Islet precursor cell (in vitro differentiated cells): ENCODE measurements at regions not wholly inside any gene's neighbourhood (a gene's known extent, or its start where the extent isn't known, plus 50 kb on each side); places are given as distances from the start of the nearest gene placed in this dataset.

ENCODE experiments used
- DNase-seq: peaks from one replicate; pipeline ENCODE4 v3.0.0-alpha.2; 2018

- DNase-seq = no peak
Observed at GRCh38 chr4:38567457-38567856, 96.5 kb upstream of the KLF3 start.

GRCh38 chr4:38568768-38569167 lies 95.2 kb upstream of the KLF3 start:
- DNase-seq = no peak

GRCh38 chr4:38570647-38571276 lies 93.2 kb upstream of the KLF3 start:
- DNase-seq = no peak

- no peak for DNase-seq
Observed at GRCh38 chr4:38572793-38573192, 91.2 kb upstream of the KLF3 start.

- DNase-seq = no peak
Observed at GRCh38 chr4:38574559-38575333, 89.3 kb upstream of the KLF3 start.

- DNase-seq = no peak
Observed at GRCh38 chr4:38576767-38577166, 87.2 kb upstream of the KLF3 start.

- DNase-seq = no peak
Observed at GRCh38 chr4:38577462-38577861, 86.5 kb upstream of the KLF3 start.

- no peak for DNase-seq
Observed at GRCh38 chr4:38581426-38582106, 82.4 kb upstream of the KLF3 start.

- DNase-seq = no peak
Observed at GRCh38 chr4:38582445-38582844, 81.6 kb upstream of the KLF3 start.

GRCh38 chr4:38582889-38583470 lies 81.0 kb upstream of the KLF3 start:
- DNase-seq = no peak

GRCh38 chr4:38585871-38586270 lies 78.1 kb upstream of the KLF3 start:
- no peak for DNase-seq

- no peak for DNase-seq
Observed at GRCh38 chr4:38587106-38587505, 76.9 kb upstream of the KLF3 start.

- DNase-seq = no peak
Observed at GRCh38 chr4:38590046-38590445, 74.0 kb upstream of the KLF3 start.

GRCh38 chr4:38591617-38592337 lies 72.2 kb upstream of the KLF3 start:
- peak; percentile 90 for DNase-seq

GRCh38 chr4:38598489-38598888 lies 65.5 kb upstream of the KLF3 start:
- DNase-seq = no peak

GRCh38 chr4:38600575-38600974 lies 63.4 kb upstream of the KLF3 start:
- DNase-seq = no peak

GRCh38 chr4:38601244-38601915 lies 62.6 kb upstream of the KLF3 start:
- DNase-seq = no peak

- no peak for DNase-seq
Observed at GRCh38 chr4:38601916-38602291, 62.1 kb upstream of the KLF3 start.

- DNase-seq = no peak
Observed at GRCh38 chr4:38603652-38604051, 60.3 kb upstream of the KLF3 start.

- no peak for DNase-seq
Observed at GRCh38 chr4:38605181-38605752, 58.7 kb upstream of the KLF3 start.

- DNase-seq = no peak
Observed at GRCh38 chr4:38605753-38606586, 58.0 kb upstream of the KLF3 start.
